ENCODE measurements at regions not wholly inside any gene's neighbourhood (a gene's known extent, or its start where the extent isn't known, plus 50 kb on each side); places are given as distances from the start of the nearest gene placed in this dataset.
"Not testable (repeated sequence)": the region's sequence is repeated elsewhere in the genome, so short reads cannot be mapped to it uniquely, and the experiment has no call there.

- DNase-seq = no peak
These were observed 181.0 kb upstream of the CLINT1 start for GRCh38 chr5:158039911-158040347.

- no peak for DNase-seq
These were observed 180.5 kb upstream of the CLINT1 start for GRCh38 chr5:158039441-158039840.

- not testable (repeated sequence) for DNase-seq
These were observed 178.1 kb upstream of the CLINT1 start for GRCh38 chr5:158036983-158037595.

GRCh38 chr5:158034586-158034985 is 175.6 kb upstream of the CLINT1 start:
- DNase-seq = not testable (repeated sequence)

- no peak for DNase-seq
These were observed 174.8 kb upstream of the CLINT1 start for GRCh38 chr5:158033724-158034123.

GRCh38 chr5:158033076-158033475 is 174.1 kb upstream of the CLINT1 start:
- no peak for DNase-seq

- no peak for DNase-seq
These were observed 173.3 kb upstream of the CLINT1 start for GRCh38 chr5:158032246-158032645.

GRCh38 chr5:158027806-158028775 is 169.1 kb upstream of the CLINT1 start:
- DNase-seq = no peak

- no peak for DNase-seq
These were observed 167.5 kb upstream of the CLINT1 start for GRCh38 chr5:158026304-158027031.

GRCh38 chr5:158023266-158023665 is 164.3 kb upstream of the CLINT1 start:
- no peak for DNase-seq

- no peak for DNase-seq
These were observed 163.9 kb upstream of the CLINT1 start for GRCh38 chr5:158022837-158023236.

- DNase-seq = no peak
These were observed 163.4 kb upstream of the CLINT1 start for GRCh38 chr5:158022393-158022792.

- no peak for DNase-seq
These were observed 161.8 kb upstream of the CLINT1 start for GRCh38 chr5:158020555-158021418.

GRCh38 chr5:158017469-158017868 is 158.5 kb upstream of the CLINT1 start:
- DNase-seq = peak; percentile 73

GRCh38 chr5:158014372-158014771 is 155.4 kb upstream of the CLINT1 start:
- no peak for DNase-seq

GRCh38 chr5:158013939-158014338 is 155.0 kb upstream of the CLINT1 start:
- DNase-seq = peak; percentile 58

GRCh38 chr5:158013303-158013702 is 154.4 kb upstream of the CLINT1 start:
- no peak for DNase-seq

- no peak for DNase-seq
These were observed 152.5 kb upstream of the CLINT1 start for GRCh38 chr5:158011422-158011821.

GRCh38 chr5:158010831-158011230 is 151.9 kb upstream of the CLINT1 start:
- DNase-seq = no peak

- DNase-seq = no peak
These were observed 148.4 kb upstream of the CLINT1 start for GRCh38 chr5:158007336-158007735.

GRCh38 chr5:157999696-158000095 is 140.8 kb upstream of the CLINT1 start:
- no peak for DNase-seq

GRCh38 chr5:157997991-157998504 is 139.1 kb upstream of the CLINT1 start:
- DNase-seq = no peak
